Adrenal gland (tissue), 5 donors: ENCODE measurements at regions not wholly inside any gene's neighbourhood (a gene's known extent, or its start where the extent isn't known, plus 50 kb on each side); places are given as distances from the start of the nearest gene placed in this dataset.

Experiments used
- CTCF ChIP-seq, 6 experiments: fragments of 450-650 bp in 4 of 6; fragments of 200-600 bp in 2 of 6; sonication (generic) in 1 of 6; IDR thresholded peaks; 1 replicate in 5 of 6; 2 replicates in 1 of 6; pipeline versions ENCODE4 v1.5.1 to v1.8.0; 2016 to 2021; ENCODE audit warnings: antibody characterized with exemption in 6 of 6, mild to moderate bottlenecking in 2 of 6, moderate library complexity in 1 of 6
- POLR2A ChIP-seq, 2 donors: fragments of 450-650 bp; IDR thresholded peaks; one replicate each; pipeline ENCODE4 v1.6.1; 2017; ENCODE audit warnings: antibody characterized with exemption in 2 of 2, mild to moderate bottlenecking in 2 of 2, moderate library complexity in 1 of 2
- donor health status: DM: no; HTN: no; CAD: no.

GRCh38 chr21:28550057-28550825, 442.4 kb downstream of the LTN1 start:
- no peak for TF ChIP-seq CTCF (IDR thresholded peaks at IDR 0.05)
- TF ChIP-seq POLR2A (IDR thresholded peaks at IDR 0.05): no peak
